H9 (cell line): ENCODE measurements at regions not wholly inside any gene's neighbourhood (a gene's known extent, or its start where the extent isn't known, plus 50 kb on each side); places are given as distances from the start of the nearest gene placed in this dataset.

Source experiments
- DNase-seq: peaks from one replicate; pipeline ENCODE4 v3.0.0-alpha.2; 2017
- H2AFZ ChIP-seq: one replicate; pipeline ENCODE4 v1.6.1; 2013; ENCODE audit warnings: mild to moderate bottlenecking, low read length, control low read depth, moderate library complexity
- H2AK5ac ChIP-seq: 2 replicates; pipeline ENCODE4 v1.6.1; 2013; ENCODE audit warnings: low read length, control low read depth, mixed read lengths; ENCODE audit not compliant: insufficient read length
- H2BK120ac ChIP-seq: one replicate; pipeline ENCODE4 v1.6.1; 2013; ENCODE audit warnings: low read depth, mild to moderate bottlenecking, low read length, control low read depth, inconsistent platforms; ENCODE audit not compliant: poor library complexity, severe bottlenecking
- H2BK12ac ChIP-seq: 2 replicates; pipeline ENCODE4 v1.6.1; 2013; ENCODE audit warnings: low read length, control low read depth, mixed read lengths, low read depth; ENCODE audit not compliant: insufficient read length
- H2BK15ac ChIP-seq: 2 replicates; pipeline ENCODE4 v1.6.1; 2013; ENCODE audit warnings: low read depth, low read length, control low read depth
- H2BK20ac ChIP-seq: one replicate; pipeline ENCODE4 v1.6.1; 2013; ENCODE audit warnings: low read depth, mild to moderate bottlenecking, low read length, control low read depth, inconsistent platforms; ENCODE audit not compliant: poor library complexity, severe bottlenecking
- H2BK5ac ChIP-seq: 2 replicates; pipeline ENCODE4 v1.6.1; 2013; ENCODE audit warnings: low read length, control low read depth, mixed read lengths; ENCODE audit not compliant: insufficient read length
- H3K14ac ChIP-seq: 2 replicates; pipeline ENCODE4 v1.6.1; 2013; ENCODE audit warnings: low read length, control low read depth; ENCODE audit not compliant: insufficient read depth
- H3K18ac ChIP-seq: 2 replicates; pipeline ENCODE4 v1.6.1; 2013; ENCODE audit warnings: low read depth, mild to moderate bottlenecking, mixed read lengths, low read length, control low read depth; ENCODE audit not compliant: insufficient read length
- H3K23ac ChIP-seq: 2 replicates; pipeline ENCODE4 v1.6.1; 2013; ENCODE audit warnings: low read length, control low read depth, mixed read lengths, low read depth; ENCODE audit not compliant: insufficient read length
- H3K23me2 ChIP-seq: 2 replicates; pipeline ENCODE4 v1.6.1; 2013; ENCODE audit warnings: low read depth, mild to moderate bottlenecking, mixed read lengths, low read length, control low read depth; ENCODE audit not compliant: insufficient read length, poor library complexity, severe bottlenecking
- H3K27ac ChIP-seq: 2 replicates; pipeline ENCODE4 v1.5.1; 2013; ENCODE audit warnings: low read length, control low read depth, mixed read lengths, low read depth; ENCODE audit not compliant: insufficient read length
- H3K27me3 ChIP-seq: 2 replicates; pipeline ENCODE4 v1.6.1; 2013; ENCODE audit warnings: low read length, control low read depth, inconsistent platforms; ENCODE audit not compliant: insufficient read depth
- H3K4ac ChIP-seq: 2 replicates; pipeline ENCODE4 v1.6.1; 2013; ENCODE audit warnings: low read depth, mild to moderate bottlenecking, control low read depth, inconsistent platforms, low read length, moderate library complexity
- H3K4me1 ChIP-seq: 2 replicates; pipeline ENCODE4 v1.6.1; 2013; ENCODE audit warnings: low read length, control low read depth, inconsistent platforms; ENCODE audit not compliant: insufficient read depth
- H3K4me2 ChIP-seq: 2 replicates; pipeline ENCODE4 v1.6.1; 2013; ENCODE audit warnings: low read length, control low read depth, mixed read lengths; ENCODE audit not compliant: insufficient read length, insufficient read depth
- H3K56ac ChIP-seq: 2 replicates; pipeline ENCODE4 v1.6.1; 2013; ENCODE audit warnings: low read depth, mild to moderate bottlenecking, mixed read lengths, low read length, control low read depth; ENCODE audit not compliant: insufficient read length
- H3K79me1 ChIP-seq: 2 replicates; pipeline ENCODE4 v1.6.1; 2013; ENCODE audit warnings: low read depth, mild to moderate bottlenecking, moderate library complexity, low read length, control low read depth, inconsistent platforms; ENCODE audit not compliant: insufficient read depth, poor library complexity, severe bottlenecking
- H3K79me2 ChIP-seq: 2 replicates; pipeline ENCODE4 v1.6.1; 2013; ENCODE audit warnings: low read length, control low read depth, inconsistent platforms; ENCODE audit not compliant: insufficient read depth
- H3K9ac ChIP-seq: 2 replicates; pipeline ENCODE4 v1.6.1; 2013; ENCODE audit warnings: low read length, control low read depth, mixed read lengths; ENCODE audit not compliant: insufficient read length; ENCODE audit errors: extremely low read depth
- H3K9me3 ChIP-seq: one replicate; pipeline ENCODE4 v1.6.1; 2013; ENCODE audit warnings: low read depth, low read length, inconsistent platforms; ENCODE audit not compliant: control insufficient read depth
- H3T11ph ChIP-seq: one replicate; pipeline ENCODE4 v1.6.1; 2013; ENCODE audit warnings: mild to moderate bottlenecking, low read length, control low read depth, inconsistent platforms
- H4K20me1 ChIP-seq: one replicate; pipeline ENCODE4 v1.6.1; 2013; ENCODE audit not compliant: control insufficient read depth, insufficient read length, insufficient read depth
- H4K5ac ChIP-seq: 2 replicates; pipeline ENCODE4 v1.6.1; 2013; ENCODE audit warnings: low read depth, mild to moderate bottlenecking, mixed read lengths, low read length, control low read depth; ENCODE audit not compliant: insufficient read length
- H4K8ac ChIP-seq: replicated peaks from 2 replicates; pipeline ENCODE4 v1.6.1; 2013; ENCODE audit warnings: low read length, control low read depth, mixed read lengths, low read depth; ENCODE audit not compliant: insufficient read length
- H4K91ac ChIP-seq: 2 replicates; pipeline ENCODE4 v1.6.1; 2013; ENCODE audit warnings: low read depth, mild to moderate bottlenecking, moderate library complexity, mixed read lengths, low read length, control low read depth; ENCODE audit not compliant: insufficient read length
- H3K27ac Mint-ChIP-seq, 3 experiments: 2 replicates in 2 of 3; 3 replicates in 1 of 3; pipeline ENCODE4 v1.8.0; 2020 to 2021; ENCODE audit warnings: mixed read lengths in 3 of 3, mild to moderate bottlenecking in 1 of 3, moderate library complexity in 1 of 3
- H3K27me3 Mint-ChIP-seq: 2 replicates; pipeline ENCODE4 v1.8.0; 2021; ENCODE audit warnings: low read depth, mild to moderate bottlenecking, moderate library complexity, mixed read lengths
- H3K36me3 Mint-ChIP-seq, 3 experiments: 2 replicates in 2 of 3; 3 replicates in 1 of 3; pipeline ENCODE4 v1.8.0; 2020 to 2021; ENCODE audit warnings: low read depth in 3 of 3, mixed read lengths in 3 of 3; ENCODE audit not compliant: insufficient read depth in 1 of 3
- H3K4me1 Mint-ChIP-seq, 2 experiments: 2 replicates each; pipeline ENCODE4 v1.8.0; 2020; ENCODE audit warnings: mixed read lengths in 2 of 2
- H3K4me3 Mint-ChIP-seq, 2 experiments: 2 replicates in 1 of 2; 3 replicates in 1 of 2; pipeline ENCODE4 v1.8.0; 2020 to 2021; ENCODE audit warnings: mild to moderate bottlenecking in 2 of 2, mixed read lengths in 2 of 2, moderate library complexity in 1 of 2
- H3K9me3 Mint-ChIP-seq, 2 experiments: 2 replicates in 1 of 2; 3 replicates in 1 of 2; pipeline ENCODE4 v1.8.0; 2020; ENCODE audit warnings: mild to moderate bottlenecking in 2 of 2, mixed read lengths in 2 of 2, moderate library complexity in 1 of 2
- WGBS: extraction: QIAGEN DNeasy Blood & Tissue Kit; methylation state at CpG from one replicate; pipeline ENCODE4 v1.1.7; 2013; ENCODE audit warnings: missing lambda C conversion rate, low lambda C conversion rate, mixed read lengths; ENCODE audit not compliant: insufficient read length; ENCODE audit errors: extremely low coverage; 5-methylcytosine and 5-hydroxymethylcytosine counted together
- TF ChIP-seq, protein P1 (sequence below): fragments of 200-600 bp; sonication (generic); conservative IDR thresholded peaks from 3 replicates; pipeline ENCODE4 v1.8.0; 2021; ENCODE audit warnings: antibody characterized with exemption, mild to moderate bottlenecking

DNA sequence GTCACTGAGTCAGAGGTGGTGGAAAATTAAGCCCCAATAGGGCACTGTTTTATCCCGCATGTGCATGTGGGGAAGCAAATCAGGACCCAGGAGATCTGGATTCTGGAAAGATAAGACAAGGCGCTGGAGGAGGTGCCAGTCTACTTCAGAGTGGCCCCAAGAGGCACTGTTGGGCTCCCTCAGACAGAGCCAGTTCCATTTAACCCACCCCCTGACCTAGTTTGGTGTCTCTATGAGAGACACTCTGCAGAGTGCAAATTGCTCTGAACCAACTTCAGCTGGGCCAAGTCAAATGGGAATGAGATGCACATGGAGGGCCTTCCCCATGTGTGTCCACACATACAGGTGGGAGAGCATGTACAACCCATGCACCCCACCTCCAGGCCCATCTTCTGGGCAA, 71.1 kb upstream of the MED9 start:
- TF ChIP-seq, protein P1, sequence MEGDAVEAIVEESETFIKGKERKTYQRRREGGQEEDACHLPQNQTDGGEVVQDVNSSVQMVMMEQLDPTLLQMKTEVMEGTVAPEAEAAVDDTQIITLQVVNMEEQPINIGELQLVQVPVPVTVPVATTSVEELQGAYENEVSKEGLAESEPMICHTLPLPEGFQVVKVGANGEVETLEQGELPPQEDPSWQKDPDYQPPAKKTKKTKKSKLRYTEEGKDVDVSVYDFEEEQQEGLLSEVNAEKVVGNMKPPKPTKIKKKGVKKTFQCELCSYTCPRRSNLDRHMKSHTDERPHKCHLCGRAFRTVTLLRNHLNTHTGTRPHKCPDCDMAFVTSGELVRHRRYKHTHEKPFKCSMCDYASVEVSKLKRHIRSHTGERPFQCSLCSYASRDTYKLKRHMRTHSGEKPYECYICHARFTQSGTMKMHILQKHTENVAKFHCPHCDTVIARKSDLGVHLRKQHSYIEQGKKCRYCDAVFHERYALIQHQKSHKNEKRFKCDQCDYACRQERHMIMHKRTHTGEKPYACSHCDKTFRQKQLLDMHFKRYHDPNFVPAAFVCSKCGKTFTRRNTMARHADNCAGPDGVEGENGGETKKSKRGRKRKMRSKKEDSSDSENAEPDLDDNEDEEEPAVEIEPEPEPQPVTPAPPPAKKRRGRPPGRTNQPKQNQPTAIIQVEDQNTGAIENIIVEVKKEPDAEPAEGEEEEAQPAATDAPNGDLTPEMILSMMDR = no peak
- Histone ChIP-seq H3K23me2 (no peaks in the 10 kb centered on the region), H3K9ac (no peak overlapping the region), H3K23ac (no peak overlapping the region), H4K20me1 (peaks cover 1% of the 10 kb centered on the region), H3K4ac (no peak overlapping the region), H2BK5ac (no peak overlapping the region), H2BK15ac (no peak overlapping the region), H4K5ac (no peak overlapping the region), H3K4me1 (no peaks in the 10 kb centered on the region), H2BK20ac (no peak overlapping the region), H3T11ph (no peak overlapping the region), H3K27me3 (no peaks in the 10 kb centered on the region), H2AK5ac (no peak overlapping the region), H3K79me2 (no peaks in the 10 kb centered on the region), H2BK120ac (no peak overlapping the region), H3K27ac (no peak overlapping the region), H3K56ac (no peak overlapping the region), H3K9me3 (no peaks in the 10 kb centered on the region), H4K91ac (no peak overlapping the region), H3K14ac (no peak overlapping the region; the same call in 1 of the 2 replicates), H3K79me1 (no peaks in the 10 kb centered on the region), H3K4me2 (no peak overlapping the region), H4K8ac (no peak overlapping the region), H3K18ac (no peak overlapping the region), H2BK12ac (no peak overlapping the region), H2AFZ (no peak overlapping the region)
- H3K27me3 Mint-ChIP-seq = peaks cover 12% of the 10 kb centered on the region
- H3K9me3 Mint-ChIP-seq = no peaks in the 10 kb centered on the region
- H3K4me3 Mint-ChIP-seq = no peak overlapping the region
- H3K4me1 Mint-ChIP-seq = peaks cover 3 to 5% of the 10 kb centered on the region in 2 experiments; a peak in 1 of 4 replicates
- H3K36me3 Mint-ChIP-seq = no peaks in the 10 kb centered on the region
- WGBS = no CpG with 5 or more reads among the region's 2 CpGs
- H3K27ac Mint-ChIP-seq = no peak overlapping the region
- no peak for DNase-seq
